ENCODE measurements at regions not wholly inside any gene's neighbourhood (a gene's known extent, or its start where the extent isn't known, plus 50 kb on each side); places are given as distances from the start of the nearest gene placed in this dataset.
"Not testable (repeated sequence)": the region's sequence is repeated elsewhere in the genome, so short reads cannot be mapped to it uniquely, and the experiment has no call there.

DNA sequence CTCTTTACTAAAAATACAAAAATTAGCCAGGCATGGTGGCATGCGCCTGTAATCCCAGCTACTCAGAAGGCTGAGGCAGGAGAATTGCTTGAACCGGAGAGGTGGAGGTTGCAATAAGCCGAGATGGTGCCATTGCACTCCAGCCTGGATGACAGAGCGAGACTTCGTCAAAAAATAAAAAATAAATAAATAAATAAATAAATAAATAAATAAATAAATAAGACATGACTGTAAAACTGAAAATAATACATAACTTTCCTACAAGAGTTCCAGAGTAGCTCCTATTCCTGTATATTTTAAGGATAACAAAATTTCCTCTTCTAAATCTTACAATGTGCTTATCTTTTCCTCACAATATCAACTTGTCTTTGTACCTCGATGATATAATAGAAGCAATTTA lies 549.4 kb downstream of the TRAM1L1 start:
- not testable (repeated sequence) for DNase-seq

DNA sequence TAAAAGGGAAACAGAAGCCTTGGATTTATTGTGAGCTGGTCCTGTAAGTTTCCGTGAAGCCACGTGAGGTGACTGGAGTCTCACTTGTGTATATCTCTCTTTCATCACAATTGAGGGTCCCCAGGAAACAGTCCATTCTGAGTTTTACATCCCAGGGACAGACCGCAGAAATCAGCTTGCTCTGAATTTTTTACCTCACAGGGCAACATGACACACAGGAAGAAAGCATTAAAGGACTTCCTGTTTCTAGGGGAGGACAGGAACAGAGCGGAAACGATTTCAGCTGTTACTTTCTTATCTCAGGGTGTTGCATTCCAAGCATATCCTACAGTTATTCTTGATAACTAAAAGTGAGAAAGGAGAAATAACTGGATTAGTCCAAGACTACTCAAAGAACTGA lies 553.5 kb downstream of the TRAM1L1 start:
- DNase-seq = peak in 1 of 5 donors; percentile 4

DNA sequence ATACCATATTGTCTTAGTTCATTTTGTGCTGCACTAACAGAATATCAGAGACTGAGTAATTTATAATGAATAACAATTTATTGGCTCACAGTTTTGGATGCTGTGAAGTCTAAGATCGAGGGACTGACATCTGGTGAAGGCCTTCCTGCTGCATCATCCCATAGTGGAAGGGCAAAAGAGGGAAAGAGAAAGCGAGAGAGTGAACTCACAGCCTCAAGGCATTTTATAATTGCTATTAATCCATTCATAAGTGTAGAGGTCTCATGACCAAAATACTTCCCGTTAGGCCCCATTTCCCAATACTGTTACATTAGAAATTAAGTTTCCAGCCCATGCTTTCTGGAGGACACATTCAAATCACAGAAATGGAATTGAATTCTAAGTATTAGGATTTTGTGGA lies 554.4 kb downstream of the TRAM1L1 start:
- no peak for DNase-seq

DNA sequence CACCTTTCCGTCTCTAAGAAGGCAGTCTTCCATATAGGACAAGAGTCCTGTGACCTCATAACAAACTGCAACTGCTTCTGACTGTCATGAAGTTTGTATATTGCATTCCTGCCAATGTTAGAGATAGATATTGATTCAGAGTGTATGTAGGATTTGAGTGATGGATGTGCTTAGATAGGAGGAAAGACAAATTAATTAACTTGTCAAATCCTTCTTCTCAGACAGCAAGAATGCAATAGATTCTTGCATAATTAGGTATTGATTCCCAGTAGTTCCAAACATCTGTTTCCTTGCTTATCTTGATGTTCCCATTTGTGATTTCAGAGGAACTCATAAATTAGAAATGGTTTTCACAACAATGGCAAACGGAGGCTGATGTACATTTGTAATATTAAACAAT lies 555.3 kb downstream of the TRAM1L1 start:
- DNase-seq = no peak

DNA sequence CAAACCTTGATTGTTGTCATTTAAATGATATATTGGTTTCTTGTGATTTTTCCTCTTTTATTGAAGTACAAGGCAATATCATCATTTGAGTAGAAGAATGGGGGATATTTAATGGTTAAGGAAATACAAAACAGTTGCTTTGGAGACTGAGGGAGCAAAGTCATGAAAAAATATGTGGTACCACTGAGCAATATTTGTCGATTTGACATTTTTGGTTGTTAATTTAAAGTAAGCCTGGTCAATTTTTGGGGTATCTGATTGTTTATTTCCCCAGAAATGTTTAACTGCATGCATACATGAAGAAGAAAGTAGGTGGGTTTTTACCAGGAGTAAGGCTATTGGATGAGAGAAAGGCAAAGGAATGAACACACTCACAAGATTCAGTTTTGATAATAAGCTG lies 556.2 kb downstream of the TRAM1L1 start:
- DNase-seq = no peak

DNA sequence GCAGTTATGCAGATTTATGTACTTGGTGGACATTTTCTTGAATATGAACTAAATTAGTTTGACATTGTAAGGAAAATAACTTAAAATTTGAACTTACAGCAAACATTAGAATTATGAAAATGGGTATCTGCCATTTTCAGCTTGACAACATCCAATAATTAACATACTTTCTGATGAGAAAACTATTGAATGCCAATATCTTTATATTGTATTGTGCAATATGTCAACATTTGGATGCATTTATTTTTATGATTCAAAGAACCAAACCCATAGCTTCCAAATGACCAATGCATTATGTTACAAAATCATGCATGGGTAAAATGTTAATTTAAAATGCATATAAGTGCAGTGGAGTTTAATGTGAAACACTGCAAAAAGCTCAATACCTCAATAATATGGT lies 562.5 kb downstream of the TRAM1L1 start:
- no peak for DNase-seq

DNA sequence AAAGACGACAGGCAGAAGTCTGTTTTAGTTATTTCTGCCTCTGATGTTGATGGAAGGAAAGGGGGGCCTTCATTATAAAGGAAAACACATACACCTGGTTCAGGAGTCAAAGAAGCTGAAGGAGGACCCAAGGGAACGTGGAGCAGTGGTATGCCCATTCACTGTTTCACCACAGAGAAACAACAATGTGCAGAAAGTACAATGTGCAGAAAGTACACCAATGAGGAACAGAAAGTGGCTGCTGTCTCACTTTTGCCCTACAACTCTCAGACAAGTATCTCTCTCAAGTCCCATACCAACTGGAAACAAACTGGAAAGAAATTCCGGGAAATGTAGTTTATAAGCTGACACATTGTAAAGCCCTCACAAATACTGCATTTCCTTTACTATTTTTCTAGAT lies 564.5 kb downstream of the TRAM1L1 start:
- no peak for DNase-seq

DNA sequence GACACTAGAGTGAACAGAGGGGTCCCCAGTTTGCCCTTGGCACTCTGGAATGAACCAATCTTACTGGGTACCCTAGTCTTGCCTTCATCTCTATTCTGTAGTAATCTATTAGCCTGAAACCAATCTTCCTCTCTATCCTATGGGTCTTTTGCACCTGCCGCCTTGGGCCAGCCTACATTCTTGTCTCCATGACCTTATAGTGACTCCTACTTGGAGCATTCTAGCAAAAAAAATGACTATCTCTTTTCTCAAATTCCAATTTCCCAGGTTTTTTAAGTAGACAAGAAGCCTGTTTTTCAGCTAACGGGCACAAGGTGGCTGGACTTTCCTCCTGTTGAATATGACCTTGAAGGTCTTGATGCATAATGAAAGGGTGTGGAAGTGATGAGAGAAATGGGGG lies 568.7 kb downstream of the TRAM1L1 start:
- DNase-seq = no peak

DNA sequence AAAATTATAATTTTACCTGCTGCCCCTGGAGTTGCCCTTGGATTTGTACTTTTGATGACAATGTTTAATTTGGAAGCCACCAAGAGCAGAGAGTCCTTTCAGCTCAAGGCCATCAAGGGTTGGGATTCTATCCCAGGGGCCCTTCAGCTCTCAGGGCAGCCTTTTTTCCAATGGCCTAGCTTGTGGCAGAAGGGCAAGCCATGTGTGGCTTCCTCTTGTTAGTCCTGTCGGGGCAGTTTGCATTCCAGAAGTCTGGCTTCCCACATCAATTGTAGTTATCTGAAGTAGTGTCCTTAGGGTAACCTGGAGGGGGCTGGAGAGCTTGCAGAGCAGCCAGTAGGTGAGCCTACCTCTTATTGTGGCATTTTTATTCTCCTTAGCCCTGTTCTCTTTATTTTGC lies 569.4 kb downstream of the TRAM1L1 start:
- DNase-seq = no peak

DNA sequence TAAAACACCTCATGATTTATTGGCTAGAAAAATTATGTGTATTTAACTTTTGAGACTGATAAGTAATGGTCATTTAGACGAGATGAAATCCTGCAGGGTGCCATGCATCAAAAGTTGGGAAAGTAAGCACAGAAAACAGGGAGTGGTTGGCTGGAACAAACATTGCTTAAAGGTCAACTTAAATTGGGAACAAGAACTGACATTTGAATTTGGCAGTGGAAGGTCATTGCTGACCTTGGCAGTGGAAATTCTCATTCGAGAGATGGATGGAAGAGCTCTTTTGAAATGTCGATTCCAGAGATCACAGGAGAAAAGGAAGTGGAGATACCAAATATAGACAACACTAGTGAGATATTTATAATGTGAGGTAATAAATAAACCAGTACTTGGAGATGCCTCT lies 572.8 kb downstream of the TRAM1L1 start:
- DNase-seq = no peak

DNA sequence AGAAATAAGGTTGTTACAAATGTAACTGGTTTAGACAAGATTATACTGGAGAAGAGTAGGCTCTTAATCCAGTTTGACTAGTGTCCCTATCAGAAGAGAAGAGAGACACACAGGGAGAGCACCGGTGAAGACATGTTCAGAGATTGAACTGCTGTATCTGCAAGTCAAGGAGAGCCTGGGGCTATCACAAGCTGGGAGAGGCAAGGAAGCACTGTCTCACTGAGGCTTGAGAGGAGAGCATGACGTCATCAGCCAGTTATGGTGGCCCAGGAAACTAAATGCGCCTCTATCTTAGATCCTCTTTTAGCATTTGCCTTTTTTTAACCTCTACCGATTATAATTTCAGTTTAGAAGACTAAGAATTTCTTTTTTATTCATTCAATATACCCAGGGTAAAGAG lies 583.4 kb downstream of the TRAM1L1 start:
- no peak for DNase-seq

DNA sequence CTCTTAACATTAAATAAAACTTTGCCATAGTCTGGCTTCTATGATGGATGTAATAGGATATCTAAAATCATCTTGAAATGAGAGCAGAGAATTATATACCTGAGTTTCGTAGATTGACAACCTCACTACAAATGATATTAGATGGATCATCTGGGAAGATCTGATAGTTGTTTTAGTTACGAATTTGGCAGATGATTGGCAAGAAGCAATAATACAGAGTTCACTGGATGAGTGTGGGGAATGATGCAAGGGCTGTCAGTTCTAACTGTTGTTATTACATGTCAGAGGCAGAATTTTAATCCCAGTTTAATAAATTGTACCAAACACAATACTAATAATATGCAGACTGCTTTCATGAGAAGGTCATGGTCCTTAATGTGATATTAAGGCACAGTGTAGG lies 585.2 kb downstream of the TRAM1L1 start:
- DNase-seq = no peak

DNA sequence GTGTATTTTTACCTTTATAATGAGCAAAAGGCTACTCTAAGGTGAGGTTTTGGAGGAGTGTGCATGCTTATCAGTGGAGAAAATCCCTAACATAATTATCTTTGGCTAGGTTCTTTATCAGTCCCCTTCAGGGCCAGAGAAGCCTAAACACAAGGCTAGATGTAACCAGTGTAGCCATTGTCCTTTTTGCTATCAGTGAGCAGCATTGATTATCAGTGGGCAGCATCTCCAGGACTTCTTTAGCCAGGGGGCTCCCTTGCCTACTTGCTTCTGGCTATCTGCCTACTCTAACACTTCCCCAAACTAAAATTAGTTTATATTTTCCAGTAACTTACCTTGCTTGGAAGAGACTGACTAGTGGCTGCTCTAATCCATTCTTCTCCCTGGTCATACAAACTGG lies 595.6 kb downstream of the TRAM1L1 start:
- DNase-seq = no peak

DNA sequence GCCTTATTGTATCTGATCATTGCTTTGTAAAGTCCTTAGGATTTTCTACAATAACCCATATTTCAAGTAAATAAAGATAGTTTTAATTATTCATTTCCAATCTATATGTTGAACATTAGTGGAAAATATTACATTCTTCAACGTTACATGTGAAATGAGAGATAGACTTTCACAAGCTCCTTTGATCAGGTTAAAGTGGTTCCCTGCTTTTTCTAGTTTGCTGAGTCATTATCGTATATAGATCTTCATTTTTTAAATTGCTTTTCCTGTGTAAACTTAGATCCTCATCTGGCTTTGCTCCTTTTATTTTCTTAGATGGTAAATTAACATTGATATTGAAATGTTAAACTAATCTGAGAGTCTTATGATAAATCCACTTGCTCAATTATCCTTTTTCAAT lies 599.0 kb downstream of the TRAM1L1 start:
- no peak for DNase-seq

DNA sequence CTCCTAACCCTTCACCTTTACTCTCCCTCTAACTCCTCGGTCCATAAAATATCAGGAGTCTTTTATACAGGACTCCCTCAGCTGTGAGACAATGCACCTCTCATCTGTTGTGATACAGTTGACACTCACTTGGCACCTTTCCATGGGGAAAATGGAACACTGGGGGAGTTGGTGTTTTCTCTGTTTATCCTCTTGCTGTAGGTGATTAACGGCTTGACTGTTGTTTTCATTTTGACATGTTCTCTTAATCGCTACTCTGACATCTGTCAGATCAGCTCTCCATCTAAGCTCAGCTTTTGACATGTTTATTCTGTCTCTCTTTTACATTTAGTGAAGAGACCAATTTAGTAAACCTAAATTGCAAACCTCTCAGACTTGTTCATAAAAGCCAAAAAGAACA lies 604.8 kb downstream of the TRAM1L1 start:
- no peak for DNase-seq

DNA sequence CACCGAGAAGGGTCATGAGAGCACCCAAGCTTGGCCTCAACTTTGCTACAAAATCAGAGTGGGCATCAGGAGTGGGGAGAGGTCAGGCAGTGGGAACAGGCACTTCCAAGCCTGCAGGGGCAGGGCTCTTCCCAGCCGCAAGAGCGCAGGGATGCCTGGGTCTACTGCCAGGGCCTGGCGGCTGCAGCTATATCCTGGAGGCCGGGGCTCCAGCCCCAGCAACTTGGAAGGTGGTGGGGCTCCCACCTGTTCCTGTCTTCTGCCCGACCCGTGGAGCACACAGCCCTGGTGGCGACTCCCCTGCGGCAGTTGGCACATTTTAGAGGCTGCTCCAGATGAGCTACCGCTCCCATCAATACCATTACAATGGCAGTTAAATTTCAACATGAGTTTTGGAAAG lies 607.0 kb downstream of the TRAM1L1 start:
- no peak for DNase-seq

DNA sequence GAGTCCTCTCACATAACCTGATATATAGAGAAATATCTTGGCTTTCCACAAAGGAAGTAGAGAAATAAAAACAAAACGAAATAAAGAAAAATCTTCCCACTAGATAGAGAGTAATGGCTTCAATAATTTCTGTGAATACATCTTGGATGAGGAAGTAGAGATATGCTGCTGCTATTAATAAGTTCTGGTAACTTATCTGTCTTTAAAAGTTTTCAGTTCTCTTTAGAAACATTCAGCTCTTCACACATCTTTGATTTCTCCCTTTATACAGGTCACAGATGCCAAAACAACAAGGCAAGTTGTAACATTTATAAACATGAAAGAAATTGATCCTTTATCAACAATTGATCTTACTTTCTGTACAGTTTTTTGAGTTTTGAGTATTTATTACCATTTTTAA lies 615.8 kb downstream of the TRAM1L1 start:
- DNase-seq = no peak

DNA sequence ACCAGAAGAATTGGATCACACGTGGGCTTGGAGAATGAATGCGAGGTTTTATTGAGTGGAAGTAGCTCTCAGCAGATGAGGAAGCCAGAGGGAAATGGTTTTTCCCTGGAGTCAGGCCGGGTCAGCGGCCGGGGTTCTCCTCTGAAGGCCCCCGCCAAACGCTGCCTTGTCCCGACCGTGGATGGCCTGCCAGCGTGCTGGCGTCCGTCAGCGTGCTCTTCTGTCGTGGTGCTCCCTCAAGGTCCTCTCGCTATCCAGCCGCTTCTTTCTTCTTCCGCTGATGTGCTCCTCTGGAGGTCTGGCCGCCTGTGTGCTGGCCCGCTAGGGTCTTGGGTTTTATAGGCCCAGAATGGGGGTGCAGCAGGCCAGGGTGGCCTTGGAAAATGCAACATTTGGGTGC lies 632.2 kb downstream of the TRAM1L1 start:
- DNase-seq = no peak

DNA sequence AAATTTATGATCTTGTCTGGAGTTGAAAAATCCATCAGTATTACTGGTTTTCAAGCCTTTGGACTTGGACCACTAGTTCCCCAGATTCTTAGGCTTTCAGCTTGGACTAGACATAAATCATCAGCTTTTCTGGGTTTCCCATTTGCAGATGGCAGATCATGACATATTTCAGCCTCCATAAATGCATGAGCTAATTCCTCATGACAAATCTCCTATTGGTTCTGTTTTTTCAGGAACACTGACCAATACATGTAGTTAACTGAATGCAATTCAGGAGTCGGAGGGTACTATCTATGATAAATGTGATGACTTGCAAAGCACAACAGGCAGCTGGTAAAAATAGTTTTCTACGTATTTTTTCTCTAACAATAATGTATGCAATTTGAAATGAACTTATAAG lies 635.6 kb downstream of the TRAM1L1 start:
- no peak for DNase-seq

DNA sequence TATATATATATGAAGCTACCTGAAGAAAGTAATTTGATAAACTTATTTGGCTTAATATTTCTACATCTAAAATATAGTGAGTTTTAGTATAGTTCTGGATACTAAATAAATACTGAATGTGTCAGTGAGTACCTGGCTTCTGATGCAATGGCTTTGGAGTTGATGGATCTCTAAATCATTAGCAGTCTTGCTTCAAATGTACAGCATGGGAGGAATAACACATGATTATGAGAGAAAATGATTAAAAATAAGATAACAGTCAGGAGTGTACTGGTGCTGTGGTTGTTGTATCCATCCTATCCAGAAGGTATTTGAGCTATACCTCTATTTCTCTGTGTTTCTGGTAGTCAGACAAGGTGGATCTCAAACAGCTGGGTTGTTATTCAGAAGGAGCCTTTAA lies 641.3 kb downstream of the TRAM1L1 start:
- no peak for DNase-seq

DNA sequence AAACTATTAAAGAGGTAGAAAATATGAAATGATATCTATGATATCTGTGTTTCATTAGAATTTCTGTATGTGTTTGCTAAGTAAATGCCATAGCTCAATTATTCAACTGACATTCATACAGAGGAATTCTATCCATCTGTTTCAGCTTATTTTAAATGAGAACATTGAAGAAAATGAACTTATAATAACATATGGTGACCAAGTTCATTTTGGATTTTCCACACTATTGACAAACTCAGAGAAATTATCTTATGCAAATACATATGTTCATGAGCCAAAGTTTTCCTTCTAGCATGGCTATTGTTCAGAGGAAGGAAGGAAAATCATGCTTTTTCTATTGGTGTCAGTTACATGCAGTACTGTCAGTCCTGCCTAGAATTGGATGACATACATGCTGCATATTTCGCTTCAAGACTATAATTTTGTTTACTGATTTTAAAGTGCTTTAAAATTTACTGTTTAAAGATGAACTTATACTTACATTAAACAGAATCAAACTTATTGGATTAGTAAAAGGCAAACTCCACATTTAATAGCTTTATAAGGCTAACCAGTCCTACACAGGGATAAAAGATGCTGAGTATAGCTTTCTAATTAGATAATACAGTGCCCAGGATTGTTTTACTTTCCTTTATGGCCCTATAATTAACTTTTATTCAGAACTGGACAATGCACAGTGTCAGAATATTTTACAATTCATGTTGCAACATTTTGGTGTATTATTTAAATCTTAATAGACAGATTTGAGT lies 646.2 kb downstream of the TRAM1L1 start:
- DNase-seq = no peak

DNA sequence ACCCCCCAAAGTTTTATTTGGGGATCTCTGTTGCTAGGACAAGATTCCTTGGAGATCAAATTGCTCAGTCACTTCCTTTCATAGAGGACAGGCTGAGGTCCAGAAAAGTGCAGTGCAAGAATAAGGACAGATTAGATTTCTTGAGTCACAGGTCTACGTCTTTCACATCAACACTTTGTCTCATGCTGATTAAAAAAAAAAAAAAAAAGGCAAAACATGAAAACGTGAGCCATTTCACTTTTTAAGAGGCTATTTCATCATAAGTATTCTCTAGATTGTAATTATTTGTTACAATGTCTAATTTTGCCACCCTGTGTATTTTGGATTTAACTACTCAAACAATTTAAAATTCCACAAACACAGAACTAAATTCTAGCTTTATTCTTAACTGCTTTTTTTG lies 647.0 kb downstream of the TRAM1L1 start:
- no peak for DNase-seq

DNA sequence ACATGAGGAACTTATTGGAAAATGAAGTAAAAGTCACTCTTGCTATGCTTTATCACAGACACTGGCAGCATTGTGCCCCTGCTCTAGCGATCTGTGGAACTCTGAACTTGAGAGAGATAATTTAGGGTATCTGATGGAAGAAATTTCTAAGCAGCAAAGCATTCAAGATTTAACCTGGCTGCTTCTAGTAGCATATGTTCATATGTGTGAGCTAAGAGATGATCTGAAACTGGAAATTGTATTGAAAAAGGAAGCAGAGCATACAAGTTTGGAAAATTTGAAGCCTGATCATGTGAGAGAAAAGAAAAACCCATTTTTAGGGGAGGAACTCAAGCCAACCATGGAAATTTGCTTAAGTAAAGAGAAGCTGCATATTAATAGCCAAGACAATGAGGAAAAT lies 657.7 kb downstream of the TRAM1L1 start:
- DNase-seq = no peak

DNA sequence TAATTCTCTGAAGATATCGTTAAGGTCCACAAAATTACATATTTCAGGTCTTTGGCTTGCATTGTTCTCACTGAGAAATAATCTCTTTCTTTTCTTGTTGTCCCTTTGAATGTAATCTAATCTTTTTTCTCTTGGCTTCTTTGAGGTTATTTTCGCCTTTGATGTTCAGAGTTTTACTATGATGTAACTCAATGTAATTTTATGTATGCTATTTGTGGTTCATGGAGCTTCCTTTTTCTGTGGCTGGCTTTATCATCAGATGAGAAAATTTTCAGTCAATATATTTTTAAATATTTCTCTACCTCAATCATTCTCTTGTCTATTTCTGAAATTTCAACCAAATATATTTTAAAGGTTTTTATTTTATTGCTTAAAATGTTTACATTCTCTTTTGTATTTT lies 672.2 kb downstream of the TRAM1L1 start:
- DNase-seq = no peak

DNA sequence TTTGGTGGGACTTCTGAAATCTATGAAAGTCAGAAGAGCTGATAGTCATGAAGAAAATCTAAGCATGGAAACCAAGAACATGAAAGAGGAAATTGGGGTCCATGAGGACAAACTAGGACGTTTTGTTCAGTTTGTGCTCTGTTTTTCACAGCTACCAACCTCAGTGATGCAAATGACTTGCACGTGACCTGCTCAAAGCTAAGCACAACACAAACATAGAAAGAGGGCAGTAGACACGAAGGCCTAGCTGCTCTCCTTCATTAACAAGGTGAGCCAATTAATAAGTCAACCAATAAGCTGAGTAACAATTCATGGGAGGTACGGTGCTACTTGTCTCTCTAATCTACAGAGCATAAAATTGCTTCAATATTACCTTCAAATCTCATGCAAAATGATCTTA lies 684.1 kb downstream of the TRAM1L1 start:
- no peak for DNase-seq

DNA sequence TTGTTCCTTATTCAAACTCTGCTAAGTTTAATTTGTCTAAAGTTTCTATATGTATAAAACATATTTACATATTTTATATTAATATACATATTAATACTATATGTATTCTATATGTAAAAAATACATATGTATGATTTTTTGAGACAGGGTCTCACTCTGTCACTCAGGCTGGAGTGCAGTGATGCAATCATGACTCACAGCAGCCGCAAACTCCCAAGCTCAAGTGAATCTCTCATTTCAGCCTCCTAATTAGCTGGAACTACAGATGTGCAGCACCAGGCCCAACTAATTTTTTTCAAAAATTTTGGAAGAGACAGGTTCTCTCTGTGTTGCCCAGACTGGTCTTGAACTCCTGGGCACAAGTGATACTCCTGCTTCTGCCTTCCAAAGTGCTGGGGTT lies 684.9 kb downstream of the TRAM1L1 start:
- DNase-seq = no peak
